AG04449 (cell line): ENCODE measurements at regions not wholly inside any gene's neighbourhood (a gene's known extent, or its start where the extent isn't known, plus 50 kb on each side); places are given as distances from the start of the nearest gene placed in this dataset.

ENCODE experiments used
- CTCF ChIA-PET: fragments of 350-600 bp; formaldehyde crosslinking; extraction: SDS; loops from one replicate; lab custom pipeline; 2021; ENCODE audit warnings: antibody characterized with exemption; lab: Yijun Ruan, JAX
- POLR2A ChIA-PET: fragments of 400-600, 350-600 bp; formaldehyde crosslinking; extraction: SDS; loops from one replicate; lab custom pipeline; 2020; ENCODE audit warnings: antibody characterized with exemption, inconsistent platforms; lab: Yijun Ruan, JAX
- DNase-seq: peaks from one replicate; pipeline ENCODE4 v3.0.0-alpha.2; 2010; ENCODE audit warnings: low read depth, low spot score
- H3K4me3 ChIP-seq: 2 replicates; pipeline ENCODE4 v1.5.1; 2011; ENCODE audit warnings: low read depth, mild to moderate bottlenecking, control low read depth, low read length
- TF ChIP-seq, protein P1 (sequence below): IDR thresholded peaks from one replicate; pipeline ENCODE4 v1.5.1; 2011; ENCODE audit warnings: mild to moderate bottlenecking, moderate library complexity, low read length, control low read depth, inconsistent platforms; ENCODE audit not compliant: insufficient read depth; ENCODE audit errors: missing control alignments

DNA sequence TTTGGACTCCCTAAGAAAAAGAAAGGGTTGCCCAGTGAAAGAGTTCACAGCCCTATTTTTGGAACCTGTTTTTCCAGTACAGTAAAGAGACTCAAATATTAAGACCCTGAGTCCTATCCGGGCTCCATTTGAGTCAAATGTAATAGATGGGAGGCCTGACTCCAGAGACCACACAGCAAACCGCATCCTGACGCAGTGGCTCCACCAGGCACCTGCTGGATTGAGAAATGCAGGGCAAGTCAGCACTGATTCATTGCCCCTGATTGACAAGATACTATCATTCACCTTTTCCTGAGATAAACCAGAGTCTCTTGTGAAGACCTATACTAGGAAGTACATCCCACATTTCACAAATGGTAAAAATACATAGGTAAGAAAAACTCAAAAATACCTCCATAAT is 715.7 kb upstream of the SOX9 start:
- no peak overlapping the region for H3K4me3 ChIP-seq
- ChIA-PET CTCF (no interaction called here), POLR2A (no interaction called here)
- TF ChIP-seq, protein P1, sequence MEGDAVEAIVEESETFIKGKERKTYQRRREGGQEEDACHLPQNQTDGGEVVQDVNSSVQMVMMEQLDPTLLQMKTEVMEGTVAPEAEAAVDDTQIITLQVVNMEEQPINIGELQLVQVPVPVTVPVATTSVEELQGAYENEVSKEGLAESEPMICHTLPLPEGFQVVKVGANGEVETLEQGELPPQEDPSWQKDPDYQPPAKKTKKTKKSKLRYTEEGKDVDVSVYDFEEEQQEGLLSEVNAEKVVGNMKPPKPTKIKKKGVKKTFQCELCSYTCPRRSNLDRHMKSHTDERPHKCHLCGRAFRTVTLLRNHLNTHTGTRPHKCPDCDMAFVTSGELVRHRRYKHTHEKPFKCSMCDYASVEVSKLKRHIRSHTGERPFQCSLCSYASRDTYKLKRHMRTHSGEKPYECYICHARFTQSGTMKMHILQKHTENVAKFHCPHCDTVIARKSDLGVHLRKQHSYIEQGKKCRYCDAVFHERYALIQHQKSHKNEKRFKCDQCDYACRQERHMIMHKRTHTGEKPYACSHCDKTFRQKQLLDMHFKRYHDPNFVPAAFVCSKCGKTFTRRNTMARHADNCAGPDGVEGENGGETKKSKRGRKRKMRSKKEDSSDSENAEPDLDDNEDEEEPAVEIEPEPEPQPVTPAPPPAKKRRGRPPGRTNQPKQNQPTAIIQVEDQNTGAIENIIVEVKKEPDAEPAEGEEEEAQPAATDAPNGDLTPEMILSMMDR, result no peak
- no peak for DNase-seq

DNA sequence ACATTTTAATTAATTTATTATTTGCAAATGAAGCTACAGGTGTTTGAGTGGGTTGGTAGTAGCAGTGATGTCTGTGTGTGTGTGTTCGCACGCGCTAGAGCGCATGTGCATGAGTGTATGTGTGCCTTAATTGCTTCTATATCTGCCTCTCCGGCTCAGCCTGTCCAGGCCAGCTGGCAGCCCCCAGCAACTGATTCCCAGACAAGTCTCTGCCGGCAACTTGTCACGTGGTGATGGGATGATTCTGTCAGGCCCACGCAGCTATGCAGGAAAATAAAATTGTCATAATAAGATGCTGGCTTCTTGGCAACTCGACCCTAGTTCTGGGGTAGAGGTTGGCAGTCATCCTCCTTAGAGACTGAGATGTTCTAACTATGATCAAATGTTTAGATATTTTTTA is 712.8 kb upstream of the SOX9 start:
- DNase-seq, result no peak
- ChIA-PET POLR2A (no interaction called here), CTCF (interaction anchor here (1.1 kb wide), 1 partner anchor 65 kb away, joined by 3 read pairs; no protein-coding TSS in a partner anchor)
- TF ChIP-seq, protein P1, result no peak
- no peak overlapping the region for H3K4me3 ChIP-seq

DNA sequence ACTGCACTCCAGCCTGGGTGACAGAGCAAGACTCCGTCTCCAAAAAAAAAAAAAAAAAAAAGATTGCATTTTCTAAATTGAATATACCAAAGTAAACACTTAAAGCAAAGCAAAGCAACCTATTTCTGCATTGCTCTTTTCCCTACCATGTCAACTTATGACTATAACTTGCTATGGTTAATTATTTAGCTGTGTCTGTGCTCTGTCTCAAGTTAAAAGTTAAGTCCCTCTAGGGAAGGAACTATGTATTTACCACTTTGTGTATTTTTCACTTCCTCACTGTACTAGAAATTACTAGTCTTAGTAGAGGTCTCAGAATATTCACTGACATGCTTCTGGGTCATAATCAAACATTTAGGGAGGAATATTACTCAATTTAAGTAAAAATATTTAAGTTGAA is 711.7 kb upstream of the SOX9 start:
- ChIA-PET CTCF (interaction anchor here (0.7 kb wide), 1 partner anchor 641 kb away, joined by 4 read pairs; no protein-coding TSS in a partner anchor), POLR2A (no interaction called here)
- no peak overlapping the region for H3K4me3 ChIP-seq
- no peak for DNase-seq
- TF ChIP-seq, protein P1, result no peak

DNA sequence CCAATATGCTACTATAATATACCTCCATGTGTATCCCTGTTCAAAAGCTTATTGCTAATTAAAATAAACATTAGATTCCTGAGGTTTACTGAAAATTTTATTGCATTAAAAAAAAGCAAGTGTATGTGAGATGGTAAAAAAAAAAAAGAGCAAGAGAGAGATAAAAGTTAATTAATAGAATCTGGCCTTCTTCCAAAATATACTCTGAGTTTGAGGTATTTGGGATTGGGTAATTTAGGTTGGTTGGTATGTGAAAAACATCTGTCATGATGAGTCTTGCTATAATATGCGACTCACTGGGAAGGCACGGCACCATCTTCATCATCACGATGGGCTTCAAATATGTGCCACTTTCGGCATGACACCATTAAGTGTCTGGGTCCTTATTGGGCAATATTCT is 711.1 kb upstream of the SOX9 start:
- ChIA-PET CTCF (interaction anchor here (0.7 kb wide), 1 partner anchor 642 kb away, joined by 4 read pairs; no protein-coding TSS in a partner anchor), POLR2A (no interaction called here)
- H3K4me3 ChIP-seq, result no peak overlapping the region
- TF ChIP-seq, protein P1, result no peak
- peak; percentile 75 for DNase-seq

DNA sequence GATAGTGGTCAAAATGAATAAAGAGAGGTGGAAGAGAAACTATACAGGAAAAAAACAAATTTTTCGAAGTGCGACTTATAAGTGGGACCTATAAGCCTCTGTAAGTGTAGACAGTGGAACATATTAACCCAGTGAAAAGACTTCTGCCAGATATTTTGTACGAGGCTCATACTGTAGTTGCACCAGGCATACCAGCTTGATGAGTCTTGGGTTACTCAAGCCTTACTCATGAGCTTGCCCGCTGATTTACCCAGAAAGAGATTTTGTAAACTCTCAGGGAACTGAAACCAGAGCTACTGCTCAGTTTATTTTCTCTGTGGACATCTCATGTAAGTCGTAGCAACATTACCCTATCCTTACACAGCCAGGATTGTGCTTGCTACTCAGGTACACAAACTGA is 708.0 kb upstream of the SOX9 start:
- no peak overlapping the region for H3K4me3 ChIP-seq
- CTCF ChIA-PET, result interaction anchor here (1.4 kb wide), 1 partner anchor 10 kb away, joined by 3 read pairs; no protein-coding TSS in a partner anchor
- POLR2A ChIA-PET, result interaction anchor here (0.6 to 1.9 kb wide), 3 partner anchors 26 to 999 kb away, joined by 3 to 9 read pairs (median 6); no protein-coding TSS in a partner anchor
- TF ChIP-seq, protein P1, result no peak
- DNase-seq, result peak; percentile 93

DNA sequence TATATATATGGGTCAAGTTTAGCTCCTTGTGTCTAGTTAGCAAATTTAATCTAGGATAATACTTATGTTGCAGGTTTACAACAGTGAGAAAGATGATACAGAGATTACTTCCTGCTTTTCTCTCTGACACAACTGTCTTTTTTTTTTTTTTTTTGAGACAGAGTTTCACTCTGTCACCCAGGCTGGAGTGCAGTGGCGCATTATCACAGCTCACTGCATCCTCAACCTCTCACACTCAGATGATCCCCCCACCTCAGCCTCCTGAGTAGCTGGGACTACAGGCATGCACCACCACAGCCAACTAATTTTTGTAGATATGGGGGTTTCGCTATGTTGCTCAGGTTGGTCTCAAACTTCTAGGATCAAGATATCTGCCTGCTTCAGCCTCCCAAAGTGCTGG is 706.9 kb upstream of the SOX9 start:
- no peak overlapping the region for H3K4me3 ChIP-seq
- TF ChIP-seq, protein P1, result no peak
- no peak for DNase-seq
- ChIA-PET POLR2A (interaction anchor here (1.9 kb wide), 1 partner anchor 25 kb away, joined by 9 read pairs; no protein-coding TSS in a partner anchor), CTCF (interaction anchor here (1.4 kb wide), 1 partner anchor 9 kb away, joined by 3 read pairs; no protein-coding TSS in a partner anchor)
